Subcutaneous abdominal adipose tissue (tissue), 5 donors: ENCODE measurements at regions not wholly inside any gene's neighbourhood (a gene's known extent, or its start where the extent isn't known, plus 50 kb on each side); places are given as distances from the start of the nearest gene placed in this dataset.

Experiments used
- H3K27ac ChIP-seq: one replicate; pipeline ENCODE4 v1.7.0; 2013; ENCODE audit warnings: low read depth, mild to moderate bottlenecking, inconsistent platforms, low read length, moderate library complexity
- H3K27me3 ChIP-seq, 5 donors: one replicate each; pipeline ENCODE4 v1.7.0; 2013; ENCODE audit warnings: low read length in 5 of 5, inconsistent platforms in 1 of 5; ENCODE audit not compliant: control insufficient read depth in 5 of 5, insufficient read depth in 4 of 5
- H3K36me3 ChIP-seq, 5 donors: one replicate each; pipeline ENCODE4 v1.7.0; 2013; ENCODE audit warnings: low read length in 5 of 5; ENCODE audit not compliant: control insufficient read depth in 5 of 5, insufficient read depth in 5 of 5
- H3K4me1 ChIP-seq, 5 donors: one replicate each; pipeline ENCODE4 v1.7.0; 2013; ENCODE audit warnings: low read length in 5 of 5, mild to moderate bottlenecking in 3 of 5, moderate library complexity in 1 of 5; ENCODE audit not compliant: control insufficient read depth in 5 of 5, insufficient read depth in 5 of 5
- H3K4me3 ChIP-seq, 5 donors: one replicate each; pipeline ENCODE4 v1.7.0; 2013; ENCODE audit warnings: low read length in 5 of 5, low read depth in 1 of 5
- H3K9ac ChIP-seq, 5 donors: one replicate each; pipeline ENCODE4 v1.7.0; 2013; ENCODE audit warnings: low read length in 5 of 5, mild to moderate bottlenecking in 4 of 5, moderate library complexity in 3 of 5
- H3K9me3 ChIP-seq, 5 donors: one replicate each; pipeline ENCODE4 v1.7.0; 2013; ENCODE audit warnings: low read length in 5 of 5; ENCODE audit not compliant: control insufficient read depth in 5 of 5
- donor health status: healthy.
- donor health status: healthy.
- donor health status: healthy.
- donor health status: healthy.
- donor health status: healthy.

DNA sequence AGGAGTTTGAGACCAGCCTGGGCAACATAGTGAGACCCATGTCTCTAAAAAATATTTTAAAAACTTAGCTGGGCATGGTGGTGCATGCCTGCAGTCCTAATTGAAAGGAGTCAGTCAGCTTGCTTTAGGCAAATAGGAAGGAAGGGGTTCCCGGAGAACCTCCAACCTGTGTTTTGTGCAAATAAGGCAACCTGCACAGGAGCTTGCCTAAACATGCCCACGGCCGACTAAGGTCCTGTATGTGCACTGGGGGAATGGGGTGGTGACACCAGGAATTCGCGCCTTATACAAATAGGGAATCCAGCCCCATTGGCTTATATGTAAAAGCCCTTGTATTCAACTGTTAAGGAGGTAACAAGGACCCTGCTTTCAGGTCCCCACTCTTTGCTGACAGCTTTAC lies 429.2 kb upstream of the ZP4 start:
- no peaks in the 10 kb centered on the region for H3K27me3 ChIP-seq
- H3K9ac ChIP-seq = no peak overlapping the region
- H3K9me3 ChIP-seq = no peaks in the 10 kb centered on the region
- no peaks in the 10 kb centered on the region for H3K4me1 ChIP-seq
- no peaks in the 10 kb centered on the region for H3K36me3 ChIP-seq
- no peak overlapping the region for H3K4me3 ChIP-seq
- no peak overlapping the region for H3K27ac ChIP-seq

GRCh38 chr1:238318294-238319110 lies 427.8 kb upstream of the ZP4 start:
- Histone ChIP-seq H3K27me3 (no peaks in the 10 kb centered on the region), H3K9me3 (peaks cover 0 to 2% (median 0%) of the 10 kb centered on the region in 5 donors), H3K36me3 (no peaks in the 10 kb centered on the region), H3K4me1 (no peaks in the 10 kb centered on the region), H3K9ac (no peak overlapping the region), H3K27ac (no peak overlapping the region), H3K4me3 (no peak overlapping the region)

DNA sequence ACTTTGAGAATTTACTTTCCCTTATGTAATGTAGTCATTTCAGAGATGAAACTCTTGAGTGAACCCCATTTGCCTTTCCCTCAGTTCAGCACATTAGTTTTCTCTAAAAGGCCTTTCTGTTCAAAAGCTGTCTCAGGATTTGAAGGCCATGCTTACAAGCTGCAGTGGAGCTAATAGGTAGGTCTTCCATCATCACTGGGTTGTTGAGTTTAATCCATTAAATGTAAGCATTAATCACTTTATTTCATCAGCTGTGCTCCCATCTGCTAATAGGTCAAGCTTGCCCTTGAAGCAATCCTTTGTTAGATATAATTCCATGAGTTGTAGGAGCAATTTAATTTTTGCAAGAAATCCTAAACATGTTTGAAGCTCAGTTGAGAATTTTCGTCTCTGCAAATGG lies 422.2 kb upstream of the ZP4 start:
- no peaks in the 10 kb centered on the region for H3K36me3 ChIP-seq
- no peak overlapping the region for H3K27ac ChIP-seq
- peaks cover 0 to 2% (median 0%) of the 10 kb centered on the region in 5 donors for H3K9me3 ChIP-seq
- no peaks in the 10 kb centered on the region for H3K27me3 ChIP-seq
- no peak overlapping the region for H3K9ac ChIP-seq
- no peak overlapping the region for H3K4me3 ChIP-seq
- no peaks in the 10 kb centered on the region for H3K4me1 ChIP-seq

DNA sequence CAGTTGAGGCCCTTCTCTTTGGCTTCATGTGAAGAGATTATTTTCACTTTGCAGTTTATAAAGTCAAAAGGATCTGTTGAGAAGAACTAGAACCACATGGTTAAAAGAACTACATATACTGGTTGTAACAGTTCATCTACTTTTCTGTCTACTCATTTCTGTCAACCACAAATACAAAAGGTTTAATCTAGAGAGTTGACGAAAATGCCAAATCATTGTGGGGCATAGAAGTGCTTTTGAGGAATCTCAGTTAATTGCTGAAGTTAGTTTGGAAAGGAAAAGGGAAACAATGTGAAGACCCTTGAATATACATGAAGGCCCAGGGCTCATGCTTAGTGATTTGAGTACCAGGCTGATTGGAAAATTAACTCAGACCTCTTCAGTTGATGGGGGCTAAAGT lies 415.7 kb upstream of the ZP4 start:
- Histone ChIP-seq H3K9me3 (no peaks in the 10 kb centered on the region), H3K36me3 (no peaks in the 10 kb centered on the region), H3K4me1 (no peaks in the 10 kb centered on the region), H3K9ac (no peak overlapping the region), H3K27me3 (no peaks in the 10 kb centered on the region), H3K4me3 (no peak overlapping the region), H3K27ac (no peak overlapping the region)

DNA sequence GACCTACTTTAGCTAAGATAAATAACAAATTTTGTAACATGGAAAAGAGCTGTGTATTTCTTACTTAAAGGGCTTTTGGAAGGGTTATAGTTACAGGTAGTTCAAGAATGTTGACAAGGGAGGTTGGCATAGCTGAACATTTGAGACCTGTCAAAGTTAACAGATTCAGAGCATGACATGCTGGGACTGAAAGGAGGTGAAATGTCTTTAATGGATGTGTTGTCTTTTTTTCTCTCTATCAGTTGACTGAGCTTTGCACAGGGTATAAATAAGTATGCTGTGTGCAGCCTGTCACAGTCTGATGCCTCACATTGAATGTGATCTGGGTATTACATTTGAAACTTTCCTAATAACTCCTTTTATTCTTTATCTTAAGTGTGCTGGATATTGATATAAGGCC lies 411.9 kb upstream of the ZP4 start:
- no peak overlapping the region for H3K9ac ChIP-seq
- no peaks in the 10 kb centered on the region for H3K9me3 ChIP-seq
- H3K4me3 ChIP-seq = no peak overlapping the region
- H3K27me3 ChIP-seq = no peaks in the 10 kb centered on the region
- no peaks in the 10 kb centered on the region for H3K36me3 ChIP-seq
- H3K4me1 ChIP-seq = no peaks in the 10 kb centered on the region
- H3K27ac ChIP-seq = no peak overlapping the region

GRCh38 chr1:238296371-238296770 lies 405.6 kb upstream of the ZP4 start:
- H3K27me3 ChIP-seq = no peaks in the 10 kb centered on the region
- H3K4me3 ChIP-seq = no peak overlapping the region
- no peaks in the 10 kb centered on the region for H3K36me3 ChIP-seq
- H3K27ac ChIP-seq = no peak overlapping the region
- H3K4me1 ChIP-seq = no peaks in the 10 kb centered on the region
- no peak overlapping the region for H3K9ac ChIP-seq
- no peaks in the 10 kb centered on the region for H3K9me3 ChIP-seq

DNA sequence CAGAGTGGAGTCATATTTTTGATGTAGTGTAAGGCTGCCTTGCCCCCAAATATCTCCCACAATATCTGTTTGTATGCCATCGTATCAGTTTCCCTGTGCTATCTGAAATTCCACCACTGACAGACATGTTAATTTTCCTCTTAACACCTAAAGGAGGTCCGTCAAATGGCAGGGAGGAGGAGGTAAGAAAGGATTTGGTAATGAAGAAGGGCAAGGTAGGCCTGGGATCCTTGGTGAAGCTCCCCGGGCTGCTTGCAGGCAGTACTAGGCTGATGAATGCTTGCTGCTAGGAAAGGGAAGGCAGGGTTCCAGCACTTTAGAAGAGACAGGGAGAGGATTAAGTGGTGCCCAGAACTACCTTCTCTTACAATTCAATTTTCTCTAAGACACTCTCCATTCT lies 402.4 kb upstream of the ZP4 start:
- H3K36me3 ChIP-seq = no peaks in the 10 kb centered on the region
- H3K4me1 ChIP-seq = no peaks in the 10 kb centered on the region
- no peaks in the 10 kb centered on the region for H3K27me3 ChIP-seq
- H3K9ac ChIP-seq = no peak overlapping the region
- no peaks in the 10 kb centered on the region for H3K9me3 ChIP-seq
- H3K27ac ChIP-seq = no peak overlapping the region
- H3K4me3 ChIP-seq = no peak overlapping the region

GRCh38 chr1:238281418-238281817 lies 390.7 kb upstream of the ZP4 start:
- H3K27me3 ChIP-seq = no peaks in the 10 kb centered on the region
- no peaks in the 10 kb centered on the region for H3K36me3 ChIP-seq
- peaks cover 0 to 24% (median 0%) of the 10 kb centered on the region in 5 donors for H3K9me3 ChIP-seq
- H3K9ac ChIP-seq = no peak overlapping the region
- no peak overlapping the region for H3K4me3 ChIP-seq
- H3K27ac ChIP-seq = no peak overlapping the region
- no peaks in the 10 kb centered on the region for H3K4me1 ChIP-seq

- H3K36me3 ChIP-seq = no peaks in the 10 kb centered on the region
- no peak overlapping the region for H3K27ac ChIP-seq
- H3K4me1 ChIP-seq = no peaks in the 10 kb centered on the region
- H3K4me3 ChIP-seq = no peak overlapping the region
- peaks cover 0 to 28% (median 4%) of the 10 kb centered on the region in 5 donors for H3K9me3 ChIP-seq
- H3K9ac ChIP-seq = no peak overlapping the region
- no peaks in the 10 kb centered on the region for H3K27me3 ChIP-seq
These were observed 389.1 kb upstream of the ZP4 start for GRCh38 chr1:238279694-238280380.

- no peaks in the 10 kb centered on the region for H3K4me1 ChIP-seq
- H3K36me3 ChIP-seq = no peaks in the 10 kb centered on the region
- H3K9me3 ChIP-seq = peaks cover 0 to 9% (median 6%) of the 10 kb centered on the region in 5 donors
- H3K9ac ChIP-seq = no peak overlapping the region
- no peak overlapping the region for H3K27ac ChIP-seq
- no peak overlapping the region for H3K4me3 ChIP-seq
- H3K27me3 ChIP-seq = no peaks in the 10 kb centered on the region
These were observed 381.4 kb upstream of the ZP4 start for GRCh38 chr1:238272145-238272544.
